Medulla oblongata (tissue), 1 donor: ENCODE measurements at regions not wholly inside any gene's neighbourhood (a gene's known extent, or its start where the extent isn't known, plus 50 kb on each side); places are given as distances from the start of the nearest gene placed in this dataset.

Experiments used
- DNase-seq: peaks from one replicate; pipeline ENCODE4 v3.0.0-alpha.2; 2015; ENCODE audit errors: extremely low spot score

DNA sequence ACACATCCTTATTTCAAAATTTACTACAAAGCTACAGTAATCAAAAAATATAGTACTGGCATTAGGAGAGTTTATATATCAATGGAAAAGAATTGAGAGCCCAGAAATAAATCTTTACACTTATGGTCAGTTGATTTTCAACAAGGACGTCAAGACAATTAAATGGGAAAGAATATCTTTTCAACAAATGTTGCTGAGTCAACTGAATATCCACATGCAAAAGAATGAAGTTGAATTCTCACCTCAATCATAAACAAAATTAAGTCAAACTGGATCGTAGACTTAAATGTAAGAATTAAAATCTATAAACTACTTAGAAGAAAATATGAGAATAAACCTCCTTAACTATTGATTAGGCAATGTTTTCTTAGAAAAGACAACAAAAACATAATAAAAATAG is 61.5 kb upstream of the PRR16 start:
- no peak for DNase-seq

GRCh38 chr5:120405286-120405864 is 58.7 kb upstream of the PRR16 start:
- DNase-seq, result no peak

DNA sequence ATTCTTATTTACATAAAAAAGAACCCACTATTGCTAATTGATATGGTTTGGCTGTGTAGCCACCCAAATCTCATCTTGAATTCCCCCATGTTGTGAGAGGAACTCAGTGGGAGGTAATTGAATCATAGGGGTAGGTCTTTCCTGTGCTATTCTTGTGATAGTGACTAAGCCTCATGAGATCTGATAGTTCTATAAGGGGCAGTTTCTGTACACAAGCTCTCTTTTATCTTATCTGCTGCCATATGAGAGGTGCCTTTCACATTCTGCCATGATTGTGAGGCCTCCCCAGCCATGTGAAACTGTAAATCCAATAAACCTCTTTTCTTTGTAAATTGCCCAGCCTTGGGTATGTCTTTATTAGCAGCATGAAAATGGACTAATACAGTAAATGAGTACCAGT is 58.2 kb upstream of the PRR16 start:
- DNase-seq, result no peak

- DNase-seq, result no peak
Observed at GRCh38 chr5:120413686-120414085, 50.4 kb upstream of the PRR16 start.
